ENCODE measurements at regions not wholly inside any gene's neighbourhood (a gene's known extent, or its start where the extent isn't known, plus 50 kb on each side); places are given as distances from the start of the nearest gene placed in this dataset.
"Not testable (repeated sequence)": the region's sequence is repeated elsewhere in the genome, so short reads cannot be mapped to it uniquely, and the experiment has no call there.

- Histone ChIP-seq H3K9me3 (ENCODE audit: control insufficient read depth, insufficient read depth, low read length) (no peaks in the 10 kb centered on the region), H3K36me3 (ENCODE audit: control insufficient read depth, insufficient read depth, low read length) (no peaks in the 10 kb centered on the region), H3K4me3 (ENCODE audit: low read depth, low read length) (no peak overlapping the region), H3K27ac (ENCODE audit: low read depth, low read length) (no peak overlapping the region), H3K27me3 (ENCODE audit: control insufficient read depth, insufficient read depth, low read length) (no peaks in the 10 kb centered on the region), H3K4me1 (ENCODE audit: control insufficient read depth, insufficient read depth, low read length) (peaks cover 37% of the 10 kb centered on the region), H3K9ac (ENCODE audit: low read depth, low read length) (no peak overlapping the region)
Observed at GRCh38 chr1:96579636-96580035, 141.9 kb upstream of the PTBP2 start.

GRCh38 chr1:96580920-96581319, 140.7 kb upstream of the PTBP2 start:
- no peak overlapping the region for H3K27ac ChIP-seq (ENCODE audit: low read depth, low read length)
- H3K27me3 ChIP-seq (ENCODE audit: control insufficient read depth, insufficient read depth, low read length) = no peaks in the 10 kb centered on the region
- H3K4me3 ChIP-seq (ENCODE audit: low read depth, low read length) = peak overlapping the region; percentile 30; the same call in 1 of the 2 replicates
- no peak overlapping the region for H3K9ac ChIP-seq (ENCODE audit: low read depth, low read length)
- peaks cover 37% of the 10 kb centered on the region for H3K4me1 ChIP-seq (ENCODE audit: control insufficient read depth, insufficient read depth, low read length)
- no peaks in the 10 kb centered on the region for H3K36me3 ChIP-seq (ENCODE audit: control insufficient read depth, insufficient read depth, low read length)
- no peaks in the 10 kb centered on the region for H3K9me3 ChIP-seq (ENCODE audit: control insufficient read depth, insufficient read depth, low read length)

- peaks cover 37% of the 10 kb centered on the region for H3K4me1 ChIP-seq (ENCODE audit: control insufficient read depth, insufficient read depth, low read length)
- no peaks in the 10 kb centered on the region for H3K36me3 ChIP-seq (ENCODE audit: control insufficient read depth, insufficient read depth, low read length)
- H3K4me3 ChIP-seq (ENCODE audit: low read depth, low read length) = peak overlapping the region; percentile 19; the same call in 1 of the 2 replicates
- no peak overlapping the region for H3K27ac ChIP-seq (ENCODE audit: low read depth, low read length)
- H3K9ac ChIP-seq (ENCODE audit: low read depth, low read length) = no peak overlapping the region
- no peaks in the 10 kb centered on the region for H3K27me3 ChIP-seq (ENCODE audit: control insufficient read depth, insufficient read depth, low read length)
- H3K9me3 ChIP-seq (ENCODE audit: control insufficient read depth, insufficient read depth, low read length) = no peaks in the 10 kb centered on the region
Observed at GRCh38 chr1:96581772-96582171, 139.8 kb upstream of the PTBP2 start.

GRCh38 chr1:96583903-96584302, 137.7 kb upstream of the PTBP2 start:
- Histone ChIP-seq H3K4me1 (ENCODE audit: control insufficient read depth, insufficient read depth, low read length) (peaks cover 37% of the 10 kb centered on the region), H3K27ac (ENCODE audit: low read depth, low read length) (no peak overlapping the region), H3K4me3 (ENCODE audit: low read depth, low read length) (no peak overlapping the region), H3K27me3 (ENCODE audit: control insufficient read depth, insufficient read depth, low read length) (no peaks in the 10 kb centered on the region), H3K9ac (ENCODE audit: low read depth, low read length) (no peak overlapping the region), H3K9me3 (ENCODE audit: control insufficient read depth, insufficient read depth, low read length) (no peaks in the 10 kb centered on the region), H3K36me3 (ENCODE audit: control insufficient read depth, insufficient read depth, low read length) (no peaks in the 10 kb centered on the region)

- peaks cover 10% of the 10 kb centered on the region for H3K4me1 ChIP-seq (ENCODE audit: control insufficient read depth, insufficient read depth, low read length)
- H3K27ac ChIP-seq (ENCODE audit: low read depth, low read length) = no peak overlapping the region
- no peak overlapping the region for H3K4me3 ChIP-seq (ENCODE audit: low read depth, low read length)
- H3K9ac ChIP-seq (ENCODE audit: low read depth, low read length) = no peak overlapping the region
- H3K9me3 ChIP-seq (ENCODE audit: control insufficient read depth, insufficient read depth, low read length) = no peaks in the 10 kb centered on the region
- H3K36me3 ChIP-seq (ENCODE audit: control insufficient read depth, insufficient read depth, low read length) = no peaks in the 10 kb centered on the region
- H3K27me3 ChIP-seq (ENCODE audit: control insufficient read depth, insufficient read depth, low read length) = no peaks in the 10 kb centered on the region
Observed at GRCh38 chr1:96587222-96587621, 134.4 kb upstream of the PTBP2 start.

- H3K4me3 ChIP-seq (ENCODE audit: low read depth, low read length) = no peak overlapping the region
- no peak overlapping the region for H3K9ac ChIP-seq (ENCODE audit: low read depth, low read length)
- no peaks in the 10 kb centered on the region for H3K4me1 ChIP-seq (ENCODE audit: control insufficient read depth, insufficient read depth, low read length)
- H3K27me3 ChIP-seq (ENCODE audit: control insufficient read depth, insufficient read depth, low read length) = no peaks in the 10 kb centered on the region
- H3K36me3 ChIP-seq (ENCODE audit: control insufficient read depth, insufficient read depth, low read length) = no peaks in the 10 kb centered on the region
- no peak overlapping the region for H3K27ac ChIP-seq (ENCODE audit: low read depth, low read length)
- H3K9me3 ChIP-seq (ENCODE audit: control insufficient read depth, insufficient read depth, low read length) = 0 out of 2 replicates have a peak, but pooled peaks cover 7% of the 10 kb centered on the region
Observed at GRCh38 chr1:96588416-96588995, 133.1 kb upstream of the PTBP2 start.

GRCh38 chr1:96595530-96595929, 126.1 kb upstream of the PTBP2 start:
- peaks cover 19% of the 10 kb centered on the region for H3K4me1 ChIP-seq (ENCODE audit: control insufficient read depth, insufficient read depth, low read length)
- H3K9ac ChIP-seq (ENCODE audit: low read depth, low read length); H3K4me3 ChIP-seq (ENCODE audit: low read depth, low read length); H3K9me3 ChIP-seq (ENCODE audit: control insufficient read depth, insufficient read depth, low read length); H3K27ac ChIP-seq (ENCODE audit: low read depth, low read length); H3K27me3 ChIP-seq (ENCODE audit: control insufficient read depth, insufficient read depth, low read length); H3K36me3 ChIP-seq (ENCODE audit: control insufficient read depth, insufficient read depth, low read length): not testable (repeated sequence)

GRCh38 chr1:96596226-96596922, 125.2 kb upstream of the PTBP2 start:
- no peak overlapping the region for H3K4me3 ChIP-seq (ENCODE audit: low read depth, low read length)
- H3K36me3 ChIP-seq (ENCODE audit: control insufficient read depth, insufficient read depth, low read length) = no peaks in the 10 kb centered on the region
- H3K9me3 ChIP-seq (ENCODE audit: control insufficient read depth, insufficient read depth, low read length) = 0 out of 2 replicates have a peak, but pooled peaks cover 7% of the 10 kb centered on the region
- peaks cover 19% of the 10 kb centered on the region for H3K4me1 ChIP-seq (ENCODE audit: control insufficient read depth, insufficient read depth, low read length)
- H3K27me3 ChIP-seq (ENCODE audit: control insufficient read depth, insufficient read depth, low read length) = no peaks in the 10 kb centered on the region
- no peak overlapping the region for H3K9ac ChIP-seq (ENCODE audit: low read depth, low read length)
- no peak overlapping the region for H3K27ac ChIP-seq (ENCODE audit: low read depth, low read length)

GRCh38 chr1:96597218-96597617, 124.4 kb upstream of the PTBP2 start:
- H3K9me3 ChIP-seq (ENCODE audit: control insufficient read depth, insufficient read depth, low read length) = 0 out of 2 replicates have a peak, but pooled peaks cover 7% of the 10 kb centered on the region
- H3K4me3 ChIP-seq (ENCODE audit: low read depth, low read length) = no peak overlapping the region
- no peaks in the 10 kb centered on the region for H3K36me3 ChIP-seq (ENCODE audit: control insufficient read depth, insufficient read depth, low read length)
- no peaks in the 10 kb centered on the region for H3K27me3 ChIP-seq (ENCODE audit: control insufficient read depth, insufficient read depth, low read length)
- no peak overlapping the region for H3K9ac ChIP-seq (ENCODE audit: low read depth, low read length)
- no peak overlapping the region for H3K27ac ChIP-seq (ENCODE audit: low read depth, low read length)
- peaks cover 19% of the 10 kb centered on the region for H3K4me1 ChIP-seq (ENCODE audit: control insufficient read depth, insufficient read depth, low read length)

GRCh38 chr1:96598416-96599168, 123.0 kb upstream of the PTBP2 start:
- Histone ChIP-seq H3K27me3 (ENCODE audit: control insufficient read depth, insufficient read depth, low read length) (no peaks in the 10 kb centered on the region), H3K36me3 (ENCODE audit: control insufficient read depth, insufficient read depth, low read length) (no peaks in the 10 kb centered on the region), H3K9ac (ENCODE audit: low read depth, low read length) (no peak overlapping the region), H3K4me3 (ENCODE audit: low read depth, low read length) (no peak overlapping the region), H3K9me3 (ENCODE audit: control insufficient read depth, insufficient read depth, low read length) (no peaks in the 10 kb centered on the region), H3K27ac (ENCODE audit: low read depth, low read length) (no peak overlapping the region), H3K4me1 (ENCODE audit: control insufficient read depth, insufficient read depth, low read length) (peaks cover 24% of the 10 kb centered on the region)

- not testable (repeated sequence) for H3K27ac ChIP-seq (ENCODE audit: low read depth, low read length); H3K9me3 ChIP-seq (ENCODE audit: control insufficient read depth, insufficient read depth, low read length); H3K36me3 ChIP-seq (ENCODE audit: control insufficient read depth, insufficient read depth, low read length); H3K4me3 ChIP-seq (ENCODE audit: low read depth, low read length); H3K4me1 ChIP-seq (ENCODE audit: control insufficient read depth, insufficient read depth, low read length); H3K9ac ChIP-seq (ENCODE audit: low read depth, low read length); H3K27me3 ChIP-seq (ENCODE audit: control insufficient read depth, insufficient read depth, low read length)
Observed at GRCh38 chr1:96604620-96605019, 117.0 kb upstream of the PTBP2 start.

Data from HUES48 (cell line).